GM23338 (cell line): ENCODE measurements at regions not wholly inside any gene's neighbourhood (a gene's known extent, or its start where the extent isn't known, plus 50 kb on each side); places are given as distances from the start of the nearest gene placed in this dataset.

ENCODE experiments used
- CTCF ChIP-seq, 2 experiments: fragments of 200-600 bp in 1 of 2; sonication (generic) in 1 of 2; conservative IDR thresholded peaks; 2 replicates each; pipeline versions ENCODE4 v1.5.1 to v1.6.1; 2016 to 2017; ENCODE audit warnings: antibody characterized with exemption in 2 of 2, low read depth in 2 of 2, mild to moderate bottlenecking in 2 of 2, moderate library complexity in 1 of 2
- ETS1 ChIP-seq: IDR thresholded peaks from 2 replicates; pipeline ENCODE4 v1.6.1; 2016; ENCODE audit warnings: antibody characterized with exemption
- EZH2phosphoT487 ChIP-seq: fragments of 200-600 bp; sonication (generic); IDR thresholded peaks from one replicate; pipeline ENCODE4 v1.8.1; 2018; ENCODE audit warnings: antibody characterized with exemption; ENCODE audit not compliant: unreplicated experiment
- REST ChIP-seq: IDR thresholded peaks from one replicate; pipeline ENCODE4 v1.6.1; 2018; ENCODE audit warnings: antibody characterized with exemption; ENCODE audit not compliant: unreplicated experiment

GRCh38 chr21:18630446-18630845, 226.9 kb upstream of the TMPRSS15 start:
- TF ChIP-seq CTCF (conservative IDR thresholded peaks at IDR 0.05; ENCODE audit: low read depth in 2 of 2) (no peak), REST (no peak), EZH2phosphoT487 (no peak), ETS1 (no peak)
